Keratinocyte (primary cell): ENCODE measurements at regions not wholly inside any gene's neighbourhood (a gene's known extent, or its start where the extent isn't known, plus 50 kb on each side); places are given as distances from the start of the nearest gene placed in this dataset.

ENCODE experiments used
- DNase-seq: peaks from one replicate; pipeline ENCODE4 v3.0.0-alpha.2; 2011; ENCODE audit warnings: low read depth, missing footprints, low spot score
- FAIRE-seq: peaks from 2 replicates; lab custom pipeline; 2011; peaks lifted over from hg19 to GRCh38; lab: Jason Lieb, UNC
- H2AFZ ChIP-seq: 2 replicates; pipeline ENCODE4 v1.6.0; 2012; ENCODE audit warnings: low read length, control low read depth, inconsistent platforms; ENCODE audit not compliant: control insufficient read depth
- H3K27ac ChIP-seq: 2 replicates; pipeline ENCODE4 v1.5.1; 2011; ENCODE audit warnings: low read length; ENCODE audit not compliant: control insufficient read depth, insufficient read depth
- H3K27me3 ChIP-seq: 3 replicates; pipeline ENCODE4 v1.6.0; 2011; ENCODE audit warnings: low read length; ENCODE audit not compliant: control insufficient read depth, insufficient read depth; ENCODE audit errors: extremely low read depth
- H3K36me3 ChIP-seq, 2 experiments: 2 replicates in 1 of 2; 3 replicates in 1 of 2; pipeline ENCODE4 v1.5.1; 2011; ENCODE audit warnings: low read length in 2 of 2, mild to moderate bottlenecking in 1 of 2; ENCODE audit not compliant: control insufficient read depth in 2 of 2, insufficient read depth in 2 of 2; ENCODE audit errors: extremely low read depth in 1 of 2
- H3K4me1 ChIP-seq: 3 replicates; pipeline ENCODE4 v1.5.1; 2011; ENCODE audit warnings: low read length; ENCODE audit not compliant: control insufficient read depth, insufficient read depth; ENCODE audit errors: extremely low read depth
- H3K4me2 ChIP-seq: 3 replicates; pipeline ENCODE4 v1.6.0; 2011; ENCODE audit warnings: low read depth, low read length; ENCODE audit not compliant: control insufficient read depth, insufficient read depth; ENCODE audit errors: extremely low read depth
- H3K4me3 ChIP-seq, 3 experiments: fragments of 200-600 bp in 1 of 3; sonication (generic) in 1 of 3; 2 replicates in 2 of 3; 3 replicates in 1 of 3; pipeline ENCODE4 v1.5.1; 2011 to 2016; ENCODE audit warnings: low read length in 3 of 3, mild to moderate bottlenecking in 3 of 3, control low read depth in 2 of 3, inconsistent platforms in 1 of 3, low read depth in 1 of 3, mixed read lengths in 1 of 3, mixed run types in 1 of 3, moderate library complexity in 1 of 3; ENCODE audit not compliant: control insufficient read depth in 2 of 3, insufficient read depth in 2 of 3; ENCODE audit errors: extremely low read depth in 1 of 3
- H3K79me2 ChIP-seq: 2 replicates; pipeline ENCODE4 v1.6.0; 2012; ENCODE audit warnings: low read length; ENCODE audit not compliant: control insufficient read depth, insufficient read depth
- H3K9ac ChIP-seq: 3 replicates; pipeline ENCODE4 v1.6.0; 2011; ENCODE audit warnings: low read length; ENCODE audit not compliant: control insufficient read depth, insufficient read depth; ENCODE audit errors: extremely low read depth
- H3K9me1 ChIP-seq: 3 replicates; pipeline ENCODE4 v1.6.0; 2011; ENCODE audit warnings: low read length; ENCODE audit not compliant: control insufficient read depth, insufficient read depth; ENCODE audit errors: extremely low read depth
- H3K9me3 ChIP-seq: 2 replicates; pipeline ENCODE4 v1.5.1; 2012; ENCODE audit warnings: low read depth, low read length; ENCODE audit not compliant: control insufficient read depth
- H4K20me1 ChIP-seq: 3 replicates; pipeline ENCODE4 v1.6.0; 2011; ENCODE audit warnings: low read length; ENCODE audit not compliant: control insufficient read depth, insufficient read depth; ENCODE audit errors: extremely low read depth
- CTCF ChIP-seq, 3 experiments: IDR thresholded peaks in 1 of 3; conservative IDR thresholded peaks in 1 of 3; optimal IDR thresholded peaks in 1 of 3; 2 replicates in 2 of 3; 3 replicates in 1 of 3; pipeline versions ENCODE3 to v1.5.1; 2011; ENCODE audit warnings: low read length in 3 of 3, mild to moderate bottlenecking in 3 of 3, moderate library complexity in 2 of 3, control low read depth in 1 of 3, inconsistent platforms in 1 of 3; ENCODE audit not compliant: insufficient read depth in 2 of 3; ENCODE audit errors: extremely low read depth in 1 of 3
- EZH2 ChIP-seq: IDR thresholded peaks from one replicate; pipeline ENCODE4 v1.6.1; 2012; ENCODE audit warnings: inconsistent platforms, mild to moderate bottlenecking, low read length, moderate library complexity
- dilution Hi-C: fragments of 300-500 bp; cut with MboI; formaldehyde crosslinking; loops from one replicate; pipeline ENCODE4 v1.7.0; 2020; ENCODE audit warnings: low sequenced_read_pairs; ENCODE audit not compliant: extremely low pct_ligation_motif_present

DNA sequence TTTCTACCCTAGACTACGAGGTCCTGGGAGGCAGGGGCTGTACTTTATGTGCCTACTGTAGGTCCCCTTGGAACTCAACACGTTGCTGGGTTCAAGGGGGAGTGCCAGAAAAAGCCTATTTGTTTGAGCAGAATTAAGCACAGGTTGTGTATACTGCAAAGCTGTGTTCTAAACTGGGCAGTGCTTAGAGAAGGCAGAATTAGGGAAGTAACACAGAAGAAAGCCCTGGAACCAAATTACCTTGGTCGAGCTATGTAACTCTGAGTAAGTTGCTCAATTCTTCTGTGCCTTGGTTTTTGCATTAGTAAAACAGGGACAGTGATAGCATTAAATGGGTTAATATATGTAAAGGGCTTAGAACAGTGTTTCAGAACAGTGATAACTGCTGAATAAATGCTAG is 245.0 kb upstream of the SFRP2 start:
- dilution Hi-C loops: no loop called here
- no peak for FAIRE-seq
- TF ChIP-seq EZH2 (no peak), CTCF (optimal IDR thresholded peaks at IDR 0.05 in 1 of 3, IDR thresholded peaks at IDR 0.05 in 1 of 3, conservative IDR thresholded peaks at IDR 0.05 in 1 of 3; ENCODE audit: extremely low read depth in 1 of 3, insufficient read depth in 2 of 3, low read length in 3 of 3) (no peak)

DNA sequence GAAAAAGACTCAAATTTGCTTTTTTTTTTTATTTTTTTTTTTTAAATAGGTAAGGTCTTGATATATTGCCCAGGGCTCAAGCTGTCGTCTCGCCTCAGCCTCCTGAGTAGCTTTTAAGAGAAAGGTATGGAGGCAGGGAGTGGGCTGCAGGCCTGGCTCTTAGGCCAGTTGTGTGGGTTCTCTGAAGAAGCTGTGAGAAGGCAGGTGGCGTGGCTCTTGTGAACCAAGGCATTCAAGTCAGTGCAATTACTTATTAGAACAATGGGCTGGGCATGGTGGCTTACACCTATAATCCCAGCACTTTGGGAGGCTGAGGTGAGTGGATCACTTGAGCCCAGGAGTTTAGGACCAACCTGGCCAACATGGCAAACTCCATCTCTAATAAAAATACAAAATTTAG is 244.0 kb upstream of the SFRP2 start:
- FAIRE-seq (no peak), DNase-seq (no peak)
- no peak overlapping the region for H3K9ac ChIP-seq
- H3K27ac ChIP-seq: no peak overlapping the region
- H3K4me2 ChIP-seq: no peak overlapping the region
- TF ChIP-seq CTCF (optimal IDR thresholded peaks at IDR 0.05 in 1 of 3, IDR thresholded peaks at IDR 0.05 in 1 of 3, conservative IDR thresholded peaks at IDR 0.05 in 1 of 3; ENCODE audit: extremely low read depth in 1 of 3, insufficient read depth in 2 of 3, low read length in 3 of 3) (no peak), EZH2 (no peak)
- H3K9me1 ChIP-seq: no peaks in the 10 kb centered on the region
- no peak overlapping the region for H2AFZ ChIP-seq
- H3K27me3 ChIP-seq: peaks cover 3% of the 10 kb centered on the region
- H3K79me2 ChIP-seq: no peaks in the 10 kb centered on the region
- H3K36me3 ChIP-seq: no peaks in the 10 kb centered on the region
- no peaks in the 10 kb centered on the region for H3K9me3 ChIP-seq
- dilution Hi-C loops: no loop called here
- no peaks in the 10 kb centered on the region for H4K20me1 ChIP-seq
- no peaks in the 10 kb centered on the region for H3K4me1 ChIP-seq
- no peak overlapping the region for H3K4me3 ChIP-seq

More for the DNA sequence above, 245.0 kb upstream of the SFRP2 start:
- Histone ChIP-seq H3K4me3 (no peak overlapping the region), H3K4me1 (no peaks in the 10 kb centered on the region), H2AFZ (no peak overlapping the region), H3K9me1 (no peaks in the 10 kb centered on the region), H3K9ac (no peak overlapping the region), H3K4me2 (no peak overlapping the region), H3K27me3 (peaks cover 3% of the 10 kb centered on the region), H3K27ac (no peak overlapping the region), H4K20me1 (no peaks in the 10 kb centered on the region), H3K79me2 (no peaks in the 10 kb centered on the region), H3K36me3 (no peaks in the 10 kb centered on the region), H3K9me3 (no peaks in the 10 kb centered on the region)
- no peak for DNase-seq
